ENCODE measurements at regions not wholly inside any gene's neighbourhood (a gene's known extent, or its start where the extent isn't known, plus 50 kb on each side); places are given as distances from the start of the nearest gene placed in this dataset.

GRCh38 chr4:87910795-87911194, 64.7 kb upstream of the SPP1 start:
- no peak for TF ChIP-seq POLR2A (IDR thresholded peaks at IDR 0.05)
- no peak for TF ChIP-seq CTCF (IDR thresholded peaks at IDR 0.05 in 8 of 11, conservative IDR thresholded peaks at IDR 0.05 in 3 of 11)
- TF ChIP-seq POLR2AphosphoS5 (IDR thresholded peaks at IDR 0.05), result no peak
